ENCODE measurements at regions not wholly inside any gene's neighbourhood (a gene's known extent, or its start where the extent isn't known, plus 50 kb on each side); places are given as distances from the start of the nearest gene placed in this dataset.

DNA sequence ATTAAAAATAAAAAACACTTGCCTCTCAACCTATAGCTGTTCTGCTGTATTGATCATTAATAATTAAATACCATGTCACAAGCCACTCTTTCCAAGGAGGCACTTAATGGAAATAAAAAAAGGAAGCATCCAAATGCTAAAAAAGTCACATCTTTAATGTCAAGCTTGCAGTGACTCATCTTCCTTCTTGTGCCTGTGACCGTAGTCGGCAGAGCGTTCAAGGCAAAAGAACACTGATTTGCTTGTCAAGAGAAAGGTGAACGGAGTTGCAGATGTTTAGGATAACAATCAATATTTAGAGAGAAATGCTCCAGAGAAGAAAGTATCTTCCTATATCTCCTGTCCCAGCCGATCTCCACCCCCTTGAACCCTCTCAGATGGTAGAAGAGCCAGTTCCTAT lies 341.0 kb upstream of the OPRM1 start:
- Histone ChIP-seq H2BK15ac (ENCODE audit: low read length) (no peak overlapping the region), H3K79me2 (ENCODE audit: control insufficient read depth in 1 of 2, insufficient read depth in 2 of 2, low read length in 2 of 2) (no peaks in the 10 kb centered on the region), H2AFZ (ENCODE audit: low read length) (no peak overlapping the region), H3K36me3 (ENCODE audit: control insufficient read depth in 2 of 4, insufficient read depth in 4 of 4, low read length in 3 of 4) (no peaks in the 10 kb centered on the region), H3K27me3 (replicated peaks in 1 of 4; ENCODE audit: control insufficient read depth in 3 of 4, extremely low read depth in 1 of 4, insufficient read depth in 3 of 4, low read length in 3 of 4) (no peaks in the 10 kb centered on the region), H3K4ac (replicated peaks; ENCODE audit: insufficient read length, low read depth, low read length) (no peak overlapping the region), H2BK120ac (replicated peaks; ENCODE audit: low read depth, low read length) (no peak overlapping the region), H2BK5ac (ENCODE audit: low read depth, low read length) (no peak overlapping the region), H2BK20ac (ENCODE audit: low read length) (no peak overlapping the region), H3K23me2 (ENCODE audit: low read depth, low read length) (no peaks in the 10 kb centered on the region), H3K56ac (replicated peaks; ENCODE audit: insufficient read length, low read depth, low read length) (no peak overlapping the region), H4K5ac (ENCODE audit: insufficient read length, low read depth, low read length) (no peak overlapping the region), H3K79me1 (ENCODE audit: low read depth, low read length) (no peaks in the 10 kb centered on the region), H3K14ac (ENCODE audit: insufficient read length) (no peak overlapping the region), H3K4me2 (ENCODE audit: insufficient read depth in 1 of 2, low read depth in 2 of 2, low read length in 2 of 2) (no peak overlapping the region), H3K18ac (ENCODE audit: extremely low read depth, low read length) (no peak overlapping the region), H2AK5ac (ENCODE audit: low read depth, low read length) (no peak overlapping the region), H4K8ac (ENCODE audit: extremely low read depth, insufficient read depth, low read length) (no peak overlapping the region), H3K23ac (ENCODE audit: insufficient read length) (no peak overlapping the region), H3K4me3 (ENCODE audit: extremely low read depth in 1 of 4, insufficient read depth in 2 of 4, low read depth in 3 of 4, low read length in 4 of 4) (no peak overlapping the region), H2BK12ac (ENCODE audit: low read depth, low read length) (no peak overlapping the region), H3K4me1 (replicated peaks in 1 of 4; ENCODE audit: control insufficient read depth in 3 of 4, insufficient read depth in 4 of 4, low read length in 3 of 4) (no peaks in the 10 kb centered on the region), H4K91ac (replicated peaks; ENCODE audit: insufficient read length, low read length) (no peak overlapping the region), H3K9ac (replicated peaks in 1 of 4; ENCODE audit: extremely low read depth in 1 of 4, low read depth in 3 of 4, low read length in 3 of 4) (no peak overlapping the region), H3K27ac (ENCODE audit: low read depth, low read length) (no peak overlapping the region), H4K20me1 (replicated peaks in 1 of 2; ENCODE audit: control insufficient read depth in 1 of 2, insufficient read depth in 2 of 2, low read length in 2 of 2) (no peaks in the 10 kb centered on the region), H3K9me3 (ENCODE audit: insufficient read depth in 2 of 2, low read depth in 1 of 2, low read length in 1 of 2) (no peaks in the 10 kb centered on the region)
- DNase-seq (ENCODE audit: low read depth in 1 of 2, low spot score in 2 of 2) (no peak), FAIRE-seq (no peak)
- 80% methylated on average over 5 of the region's 5 CpGs; no CpG with 5 or more reads in 1 of the 2 experiments for WGBS, 2 experiments (ENCODE audit: extremely low coverage in 1 of 2, insufficient coverage in 1 of 2, insufficient read length in 1 of 2, insufficient replicate concordance in 2 of 2, low coverage in 1 of 2, low lambda C conversion rate in 2 of 2, missing lambda C conversion rate in 1 of 2)
- ChIA-PET CTCF (ENCODE audit: partially characterized antibody) (interaction anchor here (0.9 kb wide), 1 partner anchor 362 kb away, joined by 3 read pairs; no protein-coding TSS in a partner anchor), POLR2A (ENCODE audit: partially characterized antibody) (no interaction called here)
- no peak for TF ChIP-seq CTBP2 (IDR thresholded peaks at IDR 0.05; ENCODE audit: borderline replicate concordance, insufficient read depth, insufficient read length, low read length)
- TF ChIP-seq, protein P1, sequence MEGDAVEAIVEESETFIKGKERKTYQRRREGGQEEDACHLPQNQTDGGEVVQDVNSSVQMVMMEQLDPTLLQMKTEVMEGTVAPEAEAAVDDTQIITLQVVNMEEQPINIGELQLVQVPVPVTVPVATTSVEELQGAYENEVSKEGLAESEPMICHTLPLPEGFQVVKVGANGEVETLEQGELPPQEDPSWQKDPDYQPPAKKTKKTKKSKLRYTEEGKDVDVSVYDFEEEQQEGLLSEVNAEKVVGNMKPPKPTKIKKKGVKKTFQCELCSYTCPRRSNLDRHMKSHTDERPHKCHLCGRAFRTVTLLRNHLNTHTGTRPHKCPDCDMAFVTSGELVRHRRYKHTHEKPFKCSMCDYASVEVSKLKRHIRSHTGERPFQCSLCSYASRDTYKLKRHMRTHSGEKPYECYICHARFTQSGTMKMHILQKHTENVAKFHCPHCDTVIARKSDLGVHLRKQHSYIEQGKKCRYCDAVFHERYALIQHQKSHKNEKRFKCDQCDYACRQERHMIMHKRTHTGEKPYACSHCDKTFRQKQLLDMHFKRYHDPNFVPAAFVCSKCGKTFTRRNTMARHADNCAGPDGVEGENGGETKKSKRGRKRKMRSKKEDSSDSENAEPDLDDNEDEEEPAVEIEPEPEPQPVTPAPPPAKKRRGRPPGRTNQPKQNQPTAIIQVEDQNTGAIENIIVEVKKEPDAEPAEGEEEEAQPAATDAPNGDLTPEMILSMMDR (IDR thresholded peaks at IDR 0.05; ENCODE audit: control extremely low read depth in 1 of 3, insufficient read depth in 1 of 3, low read depth in 1 of 3, low read length in 3 of 3) = no peak
- no peak for TF ChIP-seq EZH2 (IDR thresholded peaks at IDR 0.05; ENCODE audit: low read depth, low read length, severe bottlenecking)
- no peak for TF ChIP-seq TEAD4 (IDR thresholded peaks at IDR 0.05; ENCODE audit: low read depth, low read length)
- no peak for TF ChIP-seq SIN3A (conservative IDR thresholded peaks at IDR 0.05 in 1 of 2, IDR thresholded peaks at IDR 0.05 in 1 of 2; ENCODE audit: low read depth in 1 of 2, low read length in 2 of 2)
- TF ChIP-seq SIX5 (IDR thresholded peaks at IDR 0.05; ENCODE audit: low read depth, low read length) = no peak
- no peak for TF ChIP-seq CBX8 (IDR thresholded peaks at IDR 0.05; ENCODE audit: borderline replicate concordance, low read depth, low read length)
- no peak for TF ChIP-seq POLR2A (IDR thresholded peaks at IDR 0.05; ENCODE audit: control extremely low read depth in 1 of 2, low read depth in 2 of 2, low read length in 2 of 2)
- TF ChIP-seq POLR2AphosphoS5 (IDR thresholded peaks at IDR 0.05; ENCODE audit: low read depth, low read length) = no peak
- TF ChIP-seq FOSL1 (IDR thresholded peaks at IDR 0.05; ENCODE audit: insufficient read depth, low read depth, low read length) = no peak
- no peak for TF ChIP-seq SUZ12 (IDR thresholded peaks at IDR 0.05; ENCODE audit: low read length)
